Thoracic aorta (tissue), 2 donors: ENCODE measurements at regions not wholly inside any gene's neighbourhood (a gene's known extent, or its start where the extent isn't known, plus 50 kb on each side); places are given as distances from the start of the nearest gene placed in this dataset.

ENCODE experiments used
- ATAC-seq: fragments of 150-250 bp; one replicate; pipeline ENCODE4 v1.8.0; 2017; ENCODE audit warnings: low read depth; ENCODE audit not compliant: insufficient number of reproducible peaks, low FRiP score
- DNase-seq: peaks from one replicate; pipeline ENCODE4 v3.0.0-alpha.2; 2020; ENCODE audit warnings: low spot score
- H3K27ac ChIP-seq, 2 donors: fragments of 200-600 bp; sonication (generic); 1 replicate in 1 of 2; 2 replicates in 1 of 2; pipeline ENCODE4 v1.5.1; 2016; ENCODE audit warnings: mild to moderate bottlenecking in 2 of 2, moderate library complexity in 2 of 2
- H3K27me3 ChIP-seq: fragments of 200-600 bp; sonication (generic); replicated peaks from 2 replicates; pipeline ENCODE4 v1.6.0; 2016; ENCODE audit warnings: mild to moderate bottlenecking; ENCODE audit not compliant: insufficient read depth
- H3K36me3 ChIP-seq: fragments of 200-600 bp; sonication (generic); one replicate; pipeline ENCODE4 v1.5.1; 2016
- H3K4me1 ChIP-seq, 2 donors: fragments of 200-600 bp; sonication (generic); 1 replicate in 1 of 2; 2 replicates in 1 of 2; pipeline versions ENCODE4 v1.5.1 to v1.6.0; 2016; ENCODE audit warnings: low read depth in 2 of 2, mild to moderate bottlenecking in 1 of 2; ENCODE audit not compliant: control insufficient read depth in 1 of 2
- H3K4me3 ChIP-seq: fragments of 200-600 bp; sonication (generic); 2 replicates; pipeline ENCODE4 v1.5.1; 2016; ENCODE audit warnings: mild to moderate bottlenecking
- H3K9me3 ChIP-seq: fragments of 200-600 bp; sonication (generic); 2 replicates; pipeline ENCODE4 v1.5.1; 2016
- TF ChIP-seq, protein P1 (sequence below): fragments of 200-600 bp; sonication (generic); IDR thresholded peaks from one replicate; pipeline ENCODE4 v1.5.1; 2019; ENCODE audit warnings: antibody characterized with exemption

DNA sequence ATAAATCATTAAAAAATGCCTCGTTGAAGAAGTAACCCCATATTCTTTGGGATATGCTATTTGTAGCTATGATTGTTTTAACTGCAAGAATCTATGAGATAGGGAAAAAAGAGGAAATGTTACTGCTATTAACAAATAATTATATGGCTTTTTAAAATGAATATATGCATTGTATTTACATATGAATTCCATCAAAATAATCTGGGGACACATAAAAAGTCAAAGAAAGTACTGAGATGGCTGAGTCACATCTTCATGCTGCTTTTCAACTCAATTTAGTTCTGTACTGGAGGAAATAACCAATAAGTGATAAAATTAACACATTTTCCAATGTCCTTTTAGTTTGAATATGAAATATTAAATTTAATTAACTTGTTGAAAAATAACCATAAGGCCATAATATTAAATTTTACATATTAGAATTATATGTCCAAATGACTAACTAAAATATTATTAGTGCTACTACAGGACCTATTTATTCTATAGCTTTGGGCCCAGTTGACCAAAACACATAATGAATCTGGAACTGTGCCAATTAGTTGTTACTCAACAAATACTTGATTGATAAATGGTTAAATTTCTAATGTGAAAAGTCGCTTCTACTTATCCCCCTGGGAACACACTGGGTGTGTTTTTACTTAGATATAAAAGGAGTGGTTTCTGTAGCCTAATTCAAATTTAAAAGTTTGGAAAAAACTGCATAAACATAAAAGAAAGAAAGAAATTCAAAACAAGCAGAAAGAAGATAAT lies 214.6 kb upstream of the PFKP start:
- ATAC-seq (no peak), DNase-seq (no peak)
- no peaks in the 10 kb centered on the region for H3K9me3 ChIP-seq
- no peak overlapping the region for H3K27ac ChIP-seq
- no peaks in the 10 kb centered on the region for H3K36me3 ChIP-seq
- TF ChIP-seq, protein P1, sequence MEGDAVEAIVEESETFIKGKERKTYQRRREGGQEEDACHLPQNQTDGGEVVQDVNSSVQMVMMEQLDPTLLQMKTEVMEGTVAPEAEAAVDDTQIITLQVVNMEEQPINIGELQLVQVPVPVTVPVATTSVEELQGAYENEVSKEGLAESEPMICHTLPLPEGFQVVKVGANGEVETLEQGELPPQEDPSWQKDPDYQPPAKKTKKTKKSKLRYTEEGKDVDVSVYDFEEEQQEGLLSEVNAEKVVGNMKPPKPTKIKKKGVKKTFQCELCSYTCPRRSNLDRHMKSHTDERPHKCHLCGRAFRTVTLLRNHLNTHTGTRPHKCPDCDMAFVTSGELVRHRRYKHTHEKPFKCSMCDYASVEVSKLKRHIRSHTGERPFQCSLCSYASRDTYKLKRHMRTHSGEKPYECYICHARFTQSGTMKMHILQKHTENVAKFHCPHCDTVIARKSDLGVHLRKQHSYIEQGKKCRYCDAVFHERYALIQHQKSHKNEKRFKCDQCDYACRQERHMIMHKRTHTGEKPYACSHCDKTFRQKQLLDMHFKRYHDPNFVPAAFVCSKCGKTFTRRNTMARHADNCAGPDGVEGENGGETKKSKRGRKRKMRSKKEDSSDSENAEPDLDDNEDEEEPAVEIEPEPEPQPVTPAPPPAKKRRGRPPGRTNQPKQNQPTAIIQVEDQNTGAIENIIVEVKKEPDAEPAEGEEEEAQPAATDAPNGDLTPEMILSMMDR, result no peak
- H3K4me1 ChIP-seq, result no peaks in the 10 kb centered on the region
- H3K4me3 ChIP-seq, result no peak overlapping the region
- H3K27me3 ChIP-seq, result no peaks in the 10 kb centered on the region

DNA sequence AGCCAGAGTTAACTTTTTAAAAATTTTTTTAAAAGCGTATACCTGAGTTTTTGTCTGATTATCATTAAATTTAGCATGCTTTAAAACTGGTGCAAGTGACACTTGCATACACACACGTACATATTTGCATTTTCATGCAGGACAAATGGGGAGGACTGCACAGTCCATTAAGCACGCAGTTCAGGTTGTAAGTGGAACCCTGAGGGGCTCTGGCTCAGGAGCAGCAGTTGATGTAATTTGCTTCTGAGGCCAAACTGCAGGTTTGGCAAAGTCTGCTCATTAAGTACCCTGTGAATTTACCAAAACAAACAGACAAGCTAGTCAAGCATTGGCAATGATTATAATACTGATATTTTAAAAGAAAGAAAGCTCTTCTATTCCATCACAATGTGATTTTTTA lies 215.8 kb upstream of the PFKP start:
- no peak for ATAC-seq
- Histone ChIP-seq H3K36me3 (no peaks in the 10 kb centered on the region), H3K4me1 (no peaks in the 10 kb centered on the region), H3K27ac (no peak overlapping the region), H3K27me3 (no peaks in the 10 kb centered on the region), H3K4me3 (no peak overlapping the region), H3K9me3 (no peaks in the 10 kb centered on the region)
- DNase-seq, result no peak
- TF ChIP-seq, protein P1, result no peak

DNA sequence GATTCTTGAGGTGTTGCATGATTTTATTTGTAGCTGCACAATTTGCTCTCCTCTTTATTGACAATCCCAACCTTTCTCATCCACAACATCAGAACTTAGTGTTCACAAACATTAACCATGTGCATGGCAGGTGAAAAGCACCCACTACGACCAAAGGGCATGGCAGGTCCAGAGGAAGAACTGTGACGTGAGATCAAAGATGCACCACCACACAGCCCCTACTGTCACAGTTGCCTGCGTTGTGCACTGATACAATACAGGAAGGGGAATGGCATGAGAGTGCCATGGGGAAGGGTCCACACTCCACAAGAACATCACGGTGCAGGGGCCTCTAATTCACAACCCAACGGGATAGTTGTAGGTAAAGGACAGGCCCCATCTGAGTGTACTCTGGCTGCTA lies 217.1 kb upstream of the PFKP start:
- Histone ChIP-seq H3K36me3 (no peaks in the 10 kb centered on the region), H3K4me3 (no peak overlapping the region), H3K4me1 (no peaks in the 10 kb centered on the region), H3K9me3 (no peaks in the 10 kb centered on the region), H3K27me3 (no peaks in the 10 kb centered on the region), H3K27ac (no peak overlapping the region)
- DNase-seq (no peak), ATAC-seq (no peak)
- TF ChIP-seq, protein P1, result no peak

DNA sequence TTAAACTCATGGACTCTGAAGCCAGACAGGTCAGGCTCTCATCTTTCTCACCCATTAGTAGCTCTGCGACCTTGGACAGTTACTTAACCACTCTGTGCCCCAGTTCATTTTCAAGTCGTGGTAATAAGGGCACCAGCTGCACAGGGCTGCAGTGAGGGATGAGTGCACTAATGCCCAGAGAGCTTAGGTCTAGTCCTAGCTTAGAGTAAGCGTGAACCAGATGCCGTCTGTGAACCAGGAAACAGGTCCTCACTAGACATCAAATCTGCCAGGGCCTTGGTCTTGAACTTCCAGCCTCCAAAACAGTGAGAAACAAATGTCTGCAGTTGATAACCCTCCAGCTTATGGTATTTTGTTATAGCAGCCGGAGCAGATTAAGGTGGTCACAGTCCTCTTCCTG lies 222.4 kb upstream of the PFKP start:
- no peak for ATAC-seq
- Histone ChIP-seq H3K4me1 (no peaks in the 10 kb centered on the region), H3K27me3 (no peaks in the 10 kb centered on the region), H3K4me3 (no peak overlapping the region), H3K9me3 (no peaks in the 10 kb centered on the region), H3K27ac (no peak overlapping the region), H3K36me3 (no peaks in the 10 kb centered on the region)
- DNase-seq, result no peak
- TF ChIP-seq, protein P1, result no peak

DNA sequence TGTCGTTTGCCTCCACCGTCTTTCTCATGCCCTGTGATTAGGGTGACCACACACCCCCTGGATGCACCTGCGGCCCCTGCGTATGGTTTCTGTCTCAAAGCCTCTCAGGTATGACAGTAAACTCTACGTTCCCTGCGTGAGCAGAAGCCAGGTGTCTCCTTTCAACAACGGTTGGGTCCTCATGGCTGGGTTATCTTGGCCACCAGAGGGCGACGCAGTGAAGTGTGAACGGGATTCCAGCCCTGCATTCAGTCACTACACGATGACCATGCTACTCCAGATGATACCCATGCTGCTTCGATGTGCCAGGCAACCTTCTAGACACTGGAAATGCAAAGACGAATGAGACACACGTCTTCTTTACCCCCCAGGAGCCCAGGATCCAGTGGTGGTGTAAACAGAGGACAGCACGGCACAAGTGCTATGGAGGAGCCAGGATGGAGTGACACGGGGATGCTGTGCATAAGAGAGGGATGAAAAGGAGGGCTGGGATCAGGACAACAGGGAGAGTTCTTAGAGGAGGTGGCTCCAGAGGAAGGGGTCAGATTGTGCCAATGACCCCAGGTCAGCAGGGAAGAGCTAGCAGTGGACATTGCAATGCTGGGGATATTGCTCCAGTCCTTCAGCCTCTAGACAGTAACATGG lies 228.1 kb upstream of the PFKP start:
- H3K27ac ChIP-seq, result no peak overlapping the region
- no peaks in the 10 kb centered on the region for H3K27me3 ChIP-seq
- H3K36me3 ChIP-seq, result no peaks in the 10 kb centered on the region
- no peaks in the 10 kb centered on the region for H3K4me1 ChIP-seq
- no peaks in the 10 kb centered on the region for H3K9me3 ChIP-seq
- no peak overlapping the region for H3K4me3 ChIP-seq
- DNase-seq (no peak), ATAC-seq (no peak)
- TF ChIP-seq, protein P1, result no peak
